HG02623 (cell line): ENCODE measurements at regions not wholly inside any gene's neighbourhood (a gene's known extent, or its start where the extent isn't known, plus 50 kb on each side); places are given as distances from the start of the nearest gene placed in this dataset.
"Not testable (repeated sequence)": the region's sequence is repeated elsewhere in the genome, so short reads cannot be mapped to it uniquely, and the experiment has no call there.

Experiments used
- ATAC-seq: cut with Tn5 transposase; IDR thresholded peaks from one replicate; pipeline ENCODE4 v1.9.1; 2021; ENCODE audit warnings: moderate library complexity; ENCODE audit not compliant: unreplicated experiment

- no peak for ATAC-seq
These were observed 50.8 kb upstream of the PTHLH start for GRCh38 chr12:28023156-28023887.

- ATAC-seq: no peak
These were observed 51.9 kb upstream of the PTHLH start for GRCh38 chr12:28024231-28024995.

DNA sequence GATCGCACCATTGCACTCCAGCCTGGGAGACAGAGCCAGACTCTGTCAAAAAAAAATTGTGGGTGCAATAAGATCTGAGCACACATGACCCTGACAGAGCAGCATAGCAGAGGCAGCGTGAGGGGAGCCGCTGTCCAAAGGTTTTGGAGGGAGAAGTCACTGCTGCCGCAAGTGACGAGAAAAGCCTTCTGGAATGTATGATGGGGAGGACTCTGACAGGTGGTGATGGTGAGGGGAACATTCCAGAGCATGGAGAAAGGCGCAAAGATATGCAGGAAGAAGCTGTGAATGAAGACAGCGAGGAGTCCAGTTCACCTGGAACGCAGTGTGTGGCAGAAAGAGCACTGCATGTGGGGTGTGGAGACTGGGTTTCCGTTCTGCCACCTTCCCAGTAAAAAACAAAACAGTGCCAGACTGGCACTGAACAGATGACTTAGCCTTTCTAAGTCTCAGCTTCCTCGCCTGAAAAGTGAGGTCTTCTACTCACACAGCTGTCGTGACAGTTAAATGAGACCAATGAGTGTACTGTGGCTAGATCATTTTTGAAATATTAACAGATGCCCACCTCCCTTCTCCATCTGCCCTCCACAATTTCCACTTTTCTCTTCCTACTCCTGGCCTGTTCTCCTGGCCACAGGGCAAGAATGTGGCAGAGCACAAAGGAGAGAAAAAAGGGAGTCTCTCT, 53.4 kb upstream of the PTHLH start:
- ATAC-seq: no peak

DNA sequence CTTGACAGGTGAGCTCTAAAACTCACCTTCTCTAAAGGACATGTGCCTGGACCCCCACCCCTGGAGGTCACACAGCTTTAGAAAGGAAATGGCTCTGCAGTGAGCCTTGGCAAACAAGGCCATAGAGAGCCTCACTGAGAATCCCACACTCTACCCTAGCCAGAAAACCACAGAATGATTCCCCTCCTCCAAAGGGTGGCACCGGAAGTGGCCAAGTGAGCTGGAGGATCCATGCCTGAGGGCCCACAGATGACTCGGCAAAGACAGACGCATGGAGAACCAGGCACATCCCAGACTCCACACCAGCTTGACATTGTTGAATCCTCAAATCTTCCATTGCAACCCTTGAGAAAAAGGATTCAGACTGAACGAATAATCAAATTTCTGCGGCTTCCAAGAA, 54.2 kb upstream of the PTHLH start:
- ATAC-seq: no peak

- ATAC-seq: no peak
These were observed 54.8 kb upstream of the PTHLH start for GRCh38 chr12:28027328-28027727.

- ATAC-seq: no peak
These were observed 55.6 kb upstream of the PTHLH start for GRCh38 chr12:28027947-28028724.

DNA sequence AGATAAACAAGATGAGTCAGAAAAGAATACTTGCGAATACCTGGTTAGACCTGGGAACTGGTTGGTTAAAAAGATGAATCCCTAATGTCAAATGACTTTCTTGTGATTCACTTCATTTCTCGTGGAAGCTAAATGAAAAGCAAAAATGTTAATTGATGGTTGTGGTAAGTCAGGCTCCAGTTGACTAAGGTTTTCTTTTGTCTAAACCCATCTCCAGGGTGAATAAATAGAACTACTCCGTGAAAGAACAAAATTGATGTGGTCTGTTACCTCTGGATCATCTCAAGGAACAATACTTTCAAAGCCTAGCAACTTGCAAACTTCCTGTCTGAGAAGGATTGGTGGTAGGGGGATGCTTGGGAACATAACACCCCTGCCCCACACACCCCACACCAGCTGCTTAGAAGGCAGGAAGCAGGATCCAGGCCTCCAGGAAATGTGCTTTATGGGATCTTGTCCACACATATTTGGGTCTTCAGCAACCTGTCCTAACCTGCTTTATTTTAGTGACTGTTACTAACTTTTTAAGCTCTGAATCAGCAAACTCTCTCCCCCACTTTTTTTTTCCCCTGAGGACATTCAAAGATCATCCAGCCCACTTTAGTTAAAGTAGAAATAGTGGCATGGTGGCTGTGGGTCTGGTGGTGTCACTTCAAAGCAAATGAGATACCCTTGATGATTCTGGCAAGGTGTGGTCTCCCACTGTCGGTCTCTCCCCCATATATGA, 60.4 kb upstream of the PTHLH start:
- no peak for ATAC-seq

GRCh38 chr12:28033538-28033915, 61.0 kb upstream of the PTHLH start:
- ATAC-seq: no peak

DNA sequence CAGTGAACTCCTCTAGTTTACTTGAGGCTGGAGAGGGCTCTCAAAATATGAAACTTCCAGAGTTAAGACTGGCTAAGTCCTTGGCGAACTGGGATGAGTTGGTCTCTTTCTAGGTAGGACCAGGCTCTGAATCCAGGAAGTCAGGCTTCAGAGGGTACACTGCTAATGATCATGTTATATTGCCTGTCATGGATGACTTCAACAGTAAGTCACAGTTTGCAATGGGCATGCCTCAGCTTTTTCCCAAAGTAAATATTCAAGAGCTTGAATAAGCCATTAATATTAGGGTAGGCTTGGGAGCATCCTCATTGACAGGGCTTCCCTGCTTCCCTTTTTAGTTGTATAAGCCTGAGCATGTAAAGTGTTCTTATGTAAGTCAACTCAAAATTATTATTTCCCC, 61.7 kb upstream of the PTHLH start:
- ATAC-seq: no peak

DNA sequence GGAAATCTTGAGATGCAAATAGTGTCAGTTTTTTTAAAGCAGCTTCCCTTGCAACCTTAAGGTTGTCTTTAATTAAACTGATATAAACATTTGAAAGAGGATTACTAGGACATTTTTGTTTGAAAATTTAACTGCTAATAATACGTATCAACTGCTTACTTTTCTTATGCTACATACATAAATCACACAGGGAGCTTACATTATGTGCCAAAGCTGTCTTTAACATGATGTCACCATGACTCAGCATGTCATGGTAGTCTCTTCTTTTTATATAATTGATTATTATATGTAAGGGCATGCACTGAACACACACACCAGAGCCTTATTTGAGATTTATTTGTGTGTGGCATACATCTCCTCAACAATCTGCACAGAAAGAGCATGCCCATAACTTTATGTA, 63.0 kb upstream of the PTHLH start:
- ATAC-seq: no peak

- no peak for ATAC-seq
These were observed 64.4 kb upstream of the PTHLH start for GRCh38 chr12:28036940-28037339.

DNA sequence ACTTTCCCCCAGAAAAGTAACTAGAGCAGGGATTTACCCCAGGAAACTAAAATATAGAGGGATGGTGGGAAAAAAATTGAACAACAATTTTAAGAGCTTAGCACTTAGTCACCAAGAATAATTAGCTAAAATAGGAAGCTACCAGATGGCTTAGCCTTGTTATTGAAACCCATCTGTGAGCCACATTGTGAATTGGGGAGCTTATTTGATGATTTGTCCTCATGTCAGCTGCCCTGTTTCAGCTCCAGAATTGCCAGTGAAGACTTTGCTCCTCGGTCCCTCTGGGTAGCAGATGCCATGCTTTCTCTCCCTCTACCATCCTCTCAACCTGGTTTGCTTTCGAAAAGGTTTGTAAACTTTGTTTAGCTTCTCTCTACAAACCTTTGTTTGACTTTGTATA, 67.7 kb upstream of the PTHLH start:
- ATAC-seq: no peak

GRCh38 chr12:28046600-28046999, 74.1 kb upstream of the PTHLH start:
- not testable (repeated sequence) for ATAC-seq

- no peak for ATAC-seq
These were observed 78.1 kb upstream of the PTHLH start for GRCh38 chr12:28050606-28051005.

- no peak for ATAC-seq
These were observed 79.2 kb upstream of the PTHLH start for GRCh38 chr12:28051516-28052354.

DNA sequence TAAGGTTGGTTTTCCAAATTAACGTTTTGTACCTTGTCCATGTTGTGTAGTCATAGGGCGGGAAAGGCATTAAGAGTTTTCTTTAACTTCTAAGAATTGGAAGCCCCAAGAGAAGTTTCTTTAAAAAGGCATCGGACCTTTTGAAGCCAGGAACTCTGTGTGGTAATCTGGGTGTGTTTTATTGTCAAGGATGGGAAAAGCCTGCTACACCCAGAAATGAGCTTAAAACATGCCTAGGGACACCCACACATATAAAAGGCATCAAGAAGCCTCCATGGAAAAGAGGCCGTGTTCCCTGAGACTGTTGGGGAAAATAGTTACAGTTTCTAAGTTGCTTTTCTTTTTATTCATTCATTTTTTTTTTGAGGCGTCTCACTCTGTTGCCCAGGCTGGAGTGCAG, 81.0 kb upstream of the PTHLH start:
- no peak for ATAC-seq

DNA sequence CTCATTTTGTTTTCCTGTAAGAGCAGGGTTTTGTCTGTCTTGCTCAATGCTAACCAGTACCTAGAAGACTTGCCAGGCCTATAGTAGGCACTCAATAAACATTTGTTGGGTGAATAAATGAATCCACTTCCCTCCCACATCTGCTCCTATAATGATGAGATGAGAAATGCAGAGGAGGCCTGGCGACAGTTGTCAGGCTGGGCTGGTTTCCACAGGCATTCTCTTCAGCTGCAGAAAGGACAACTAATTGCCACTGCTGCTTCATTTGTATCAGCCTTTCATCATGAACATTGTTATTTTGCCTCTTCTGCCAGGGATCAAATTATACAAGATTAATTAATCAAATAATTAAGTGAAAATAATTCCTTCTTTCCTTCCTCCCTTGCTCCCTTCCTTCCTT, 82.0 kb upstream of the PTHLH start:
- ATAC-seq: no peak

DNA sequence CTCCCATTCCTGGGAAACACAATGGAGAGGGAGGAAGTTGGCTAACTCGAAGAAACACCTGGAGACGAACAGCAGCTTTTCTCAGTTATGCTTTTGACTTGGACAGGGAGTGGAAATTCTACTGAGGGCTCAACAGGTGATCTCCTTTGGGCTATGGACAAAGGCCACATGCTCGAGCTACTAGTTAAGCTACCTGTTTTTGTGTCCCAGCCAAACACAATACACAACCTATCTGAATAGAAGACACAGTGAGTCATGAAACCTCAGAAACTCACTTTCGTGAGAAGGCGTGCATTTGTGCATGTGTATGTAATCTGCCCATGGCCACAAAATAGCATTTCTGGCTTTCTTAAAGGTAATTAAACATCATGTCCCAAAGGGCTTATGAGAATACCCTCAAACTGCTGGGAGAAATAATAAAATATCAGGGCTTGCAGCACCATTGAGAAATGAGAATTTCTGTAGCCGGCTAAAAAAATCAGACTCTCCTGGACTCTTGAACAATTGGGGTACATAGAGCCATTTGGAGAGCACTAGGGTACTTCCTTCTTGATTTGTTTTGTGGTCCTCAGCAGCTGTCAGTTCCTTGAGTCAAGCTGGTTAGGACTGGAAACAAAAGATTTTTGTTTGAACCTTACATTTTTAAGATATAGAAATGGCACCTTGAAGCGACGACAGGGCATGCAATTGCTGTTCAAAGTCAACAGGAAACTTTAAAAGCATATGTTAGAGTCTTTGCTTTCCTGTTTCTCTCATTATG, 85.5 kb upstream of the PTHLH start:
- no peak for ATAC-seq

DNA sequence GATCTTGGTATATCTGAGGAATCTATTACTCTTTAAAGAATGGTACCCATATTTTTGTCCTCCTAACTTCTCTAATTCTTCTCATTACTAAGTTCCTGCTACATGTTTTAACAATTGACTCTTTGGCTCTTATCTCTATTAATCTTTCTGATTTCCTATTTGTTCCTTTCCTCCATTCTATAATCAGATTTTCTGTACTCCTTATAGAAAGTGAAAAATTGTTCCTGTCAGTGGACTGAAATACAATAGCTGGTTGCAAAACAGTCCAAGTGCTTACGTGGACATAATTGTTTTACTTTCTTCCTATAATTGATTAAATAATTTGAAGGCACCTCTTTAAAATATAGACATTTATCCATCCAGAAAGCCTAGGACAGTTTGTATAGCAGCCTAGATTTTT, 86.7 kb upstream of the PTHLH start:
- ATAC-seq: no peak
